PC-9 (cell line): ENCODE measurements at regions not wholly inside any gene's neighbourhood (a gene's known extent, or its start where the extent isn't known, plus 50 kb on each side); places are given as distances from the start of the nearest gene placed in this dataset.

Experiments used
- BruUV-seq: library from RNA; stranded (reverse); fragments of 400-500 nt; replicated peaks from 2 replicates; lab custom pipeline; 2021; lab: Mats Ljungman, UMichigan
- CTCF ChIA-PET: fragments of 300-600 bp; sonication (Branson Sonifier 250); formaldehyde crosslinking; loops from one replicate; lab custom pipeline; 2022; ENCODE audit warnings: antibody characterized with exemption; lab: Charles Lee
- POLR2A ChIA-PET: fragments of 300-600 bp; sonication (Branson Sonifier 250); formaldehyde crosslinking; loops from one replicate; lab custom pipeline; 2022; ENCODE audit warnings: antibody characterized with exemption; ENCODE audit not compliant: unreplicated experiment; lab: Charles Lee
- DNase-seq, 2 experiments: peaks; one replicate each; pipeline versions ENCODE4 v3.0.0 to v3.0.0-alpha.2; 2015 to 2022; ENCODE audit warnings: mixed read lengths in 1 of 2
- H2AFZ ChIP-seq: fragments of 200-600 bp; sonication (generic); 2 replicates; pipeline ENCODE4 v1.8.1; 2017; ENCODE audit warnings: antibody characterized with exemption
- H3F3A ChIP-seq: fragments of 200-600 bp; sonication (generic); 2 replicates; pipeline ENCODE4 v1.8.1; 2017; ENCODE audit warnings: antibody characterized with exemption, mild to moderate bottlenecking, low read depth; ENCODE audit not compliant: insufficient read depth
- H3K27ac ChIP-seq: fragments of 200-600 bp; sonication (generic); 2 replicates; pipeline ENCODE4 v1.6.1; 2016; ENCODE audit warnings: mixed run types
- H3K27me3 ChIP-seq: fragments of 200-600 bp; sonication (generic); 2 replicates; pipeline ENCODE4 v1.6.1; 2016; ENCODE audit warnings: low read depth, mixed run types; ENCODE audit not compliant: insufficient read depth
- H3K36me3 ChIP-seq: fragments of 200-600 bp; sonication (generic); 2 replicates; pipeline ENCODE4 v1.6.1; 2016; ENCODE audit warnings: low read depth, mixed run types
- H3K4me1 ChIP-seq: fragments of 200-600 bp; sonication (generic); replicated peaks from 2 replicates; pipeline ENCODE4 v1.6.1; 2016; ENCODE audit warnings: mixed run types; ENCODE audit not compliant: insufficient read depth
- H3K4me2 ChIP-seq: fragments of 200-600 bp; sonication (generic); 2 replicates; pipeline ENCODE4 v1.6.1; 2017; ENCODE audit warnings: mixed run types
- H3K4me3 ChIP-seq: fragments of 200-600 bp; sonication (generic); 2 replicates; pipeline ENCODE4 v1.6.1; 2016; ENCODE audit warnings: mixed run types
- H3K79me2 ChIP-seq: fragments of 200-600 bp; sonication (generic); 2 replicates; pipeline ENCODE4 v1.6.1; 2017; ENCODE audit warnings: low read depth, mixed run types
- H3K9me2 ChIP-seq: fragments of 200-600 bp; sonication (generic); 2 replicates; pipeline ENCODE4 v1.8.1; 2017; ENCODE audit warnings: mild to moderate bottlenecking; ENCODE audit not compliant: insufficient read depth
- H3K9me3 ChIP-seq: fragments of 200-600 bp; sonication (generic); 2 replicates; pipeline ENCODE4 v1.8.1; 2016; ENCODE audit warnings: low read depth; ENCODE audit not compliant: insufficient read depth
- H4K20me1 ChIP-seq: fragments of 200-600 bp; sonication (generic); 2 replicates; pipeline ENCODE4 v1.8.1; 2017; ENCODE audit not compliant: insufficient read depth
- EZH2 ChIP-seq: fragments of 200-600 bp; sonication (generic); IDR thresholded peaks from 2 replicates; pipeline ENCODE4 v1.8.0; 2017; ENCODE audit warnings: antibody characterized with exemption, low read depth
- intact Hi-C: fragments of 100-400 bp; cut with micrococcal nuclease; formaldehyde crosslinking; loops from one replicate; pipeline ENCODE4 v1.10.0; 2022; ENCODE audit not compliant: unreplicated experiment
- TF ChIP-seq, protein P1 (sequence below): fragments of 200-600 bp; sonication (generic); conservative IDR thresholded peaks from 2 replicates; pipeline ENCODE4 v1.6.1; 2017; ENCODE audit warnings: mixed run types, antibody characterized with exemption, mild to moderate bottlenecking, moderate library complexity

DNA sequence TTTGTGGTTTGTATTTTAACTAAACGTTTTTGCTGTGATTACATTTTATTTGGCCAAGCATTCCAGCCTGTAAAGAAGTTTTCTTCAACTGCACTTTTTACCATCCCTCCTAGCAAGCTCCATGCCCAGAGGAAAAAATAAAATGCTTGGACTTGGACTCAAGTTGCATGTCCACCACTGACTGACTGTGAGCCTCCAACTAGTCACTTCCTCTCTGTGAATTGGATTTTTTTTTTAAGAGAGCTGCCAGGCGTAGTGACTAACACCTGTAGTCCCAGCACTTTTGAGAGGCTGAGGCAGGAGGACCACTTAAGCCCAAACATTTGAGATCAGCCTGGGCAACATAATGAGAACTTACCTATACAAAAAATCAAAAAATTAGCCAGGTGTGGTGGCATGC lies 1185.2 kb upstream of the PIK3C3 start:
- no peak overlapping the region for H3K4me3 ChIP-seq
- no peak for DNase-seq
- intact Hi-C loops: no loop called here
- no peak overlapping the region for H3K4me2 ChIP-seq
- no peaks in the 10 kb centered on the region for H3K36me3 ChIP-seq
- no TSS peak for BruUV-seq
- ChIA-PET CTCF (no interaction called here), POLR2A (no interaction called here)
- no peak overlapping the region for H3K27ac ChIP-seq
- H4K20me1 ChIP-seq: no peaks in the 10 kb centered on the region
- H3K27me3 ChIP-seq: no peaks in the 10 kb centered on the region
- H3K4me1 ChIP-seq: no peaks in the 10 kb centered on the region
- TF ChIP-seq, protein P1, sequence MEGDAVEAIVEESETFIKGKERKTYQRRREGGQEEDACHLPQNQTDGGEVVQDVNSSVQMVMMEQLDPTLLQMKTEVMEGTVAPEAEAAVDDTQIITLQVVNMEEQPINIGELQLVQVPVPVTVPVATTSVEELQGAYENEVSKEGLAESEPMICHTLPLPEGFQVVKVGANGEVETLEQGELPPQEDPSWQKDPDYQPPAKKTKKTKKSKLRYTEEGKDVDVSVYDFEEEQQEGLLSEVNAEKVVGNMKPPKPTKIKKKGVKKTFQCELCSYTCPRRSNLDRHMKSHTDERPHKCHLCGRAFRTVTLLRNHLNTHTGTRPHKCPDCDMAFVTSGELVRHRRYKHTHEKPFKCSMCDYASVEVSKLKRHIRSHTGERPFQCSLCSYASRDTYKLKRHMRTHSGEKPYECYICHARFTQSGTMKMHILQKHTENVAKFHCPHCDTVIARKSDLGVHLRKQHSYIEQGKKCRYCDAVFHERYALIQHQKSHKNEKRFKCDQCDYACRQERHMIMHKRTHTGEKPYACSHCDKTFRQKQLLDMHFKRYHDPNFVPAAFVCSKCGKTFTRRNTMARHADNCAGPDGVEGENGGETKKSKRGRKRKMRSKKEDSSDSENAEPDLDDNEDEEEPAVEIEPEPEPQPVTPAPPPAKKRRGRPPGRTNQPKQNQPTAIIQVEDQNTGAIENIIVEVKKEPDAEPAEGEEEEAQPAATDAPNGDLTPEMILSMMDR: no peak
- no peak for TF ChIP-seq EZH2
- no peaks in the 10 kb centered on the region for H3K9me3 ChIP-seq
- H3K9me2 ChIP-seq: no peaks in the 10 kb centered on the region
- no peaks in the 10 kb centered on the region for H3K79me2 ChIP-seq
- H3F3A ChIP-seq: no peaks in the 10 kb centered on the region
- no peak overlapping the region for H2AFZ ChIP-seq

DNA sequence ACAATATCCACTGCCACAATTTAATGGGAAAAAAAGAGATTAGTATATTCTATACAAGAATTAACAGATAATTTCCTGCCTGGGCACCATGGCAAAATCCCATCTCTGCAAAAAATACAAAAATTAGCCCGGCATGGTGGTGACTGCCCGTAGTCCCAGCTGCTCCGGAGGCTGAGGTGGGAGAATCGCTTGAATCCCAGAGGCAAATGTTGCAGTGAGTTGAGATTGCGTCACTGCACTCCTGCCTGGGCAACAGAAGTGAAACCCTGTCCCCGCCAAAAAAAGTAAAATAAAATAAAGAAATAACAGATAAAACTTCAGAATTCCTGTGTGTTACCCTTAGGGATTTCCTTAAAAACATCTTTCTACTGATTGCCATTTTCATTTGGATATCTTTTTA lies 1194.8 kb upstream of the PIK3C3 start:
- H3K9me3 ChIP-seq: no peaks in the 10 kb centered on the region
- BruUV-seq: no TSS peak
- H3K27me3 ChIP-seq: no peaks in the 10 kb centered on the region
- no peaks in the 10 kb centered on the region for H3K4me1 ChIP-seq
- H3K9me2 ChIP-seq: no peaks in the 10 kb centered on the region
- no peak overlapping the region for H3K4me2 ChIP-seq
- H2AFZ ChIP-seq: no peak overlapping the region
- no peak for DNase-seq
- H3F3A ChIP-seq: no peaks in the 10 kb centered on the region
- intact Hi-C loops: no loop called here
- no peaks in the 10 kb centered on the region for H3K36me3 ChIP-seq
- TF ChIP-seq, protein P1: no peak
- TF ChIP-seq EZH2: no peak
- no peaks in the 10 kb centered on the region for H4K20me1 ChIP-seq
- no peaks in the 10 kb centered on the region for H3K79me2 ChIP-seq
- no peak overlapping the region for H3K4me3 ChIP-seq
- CTCF ChIA-PET: no interaction called here
- no peak overlapping the region for H3K27ac ChIP-seq
- POLR2A ChIA-PET: no interaction called here

DNA sequence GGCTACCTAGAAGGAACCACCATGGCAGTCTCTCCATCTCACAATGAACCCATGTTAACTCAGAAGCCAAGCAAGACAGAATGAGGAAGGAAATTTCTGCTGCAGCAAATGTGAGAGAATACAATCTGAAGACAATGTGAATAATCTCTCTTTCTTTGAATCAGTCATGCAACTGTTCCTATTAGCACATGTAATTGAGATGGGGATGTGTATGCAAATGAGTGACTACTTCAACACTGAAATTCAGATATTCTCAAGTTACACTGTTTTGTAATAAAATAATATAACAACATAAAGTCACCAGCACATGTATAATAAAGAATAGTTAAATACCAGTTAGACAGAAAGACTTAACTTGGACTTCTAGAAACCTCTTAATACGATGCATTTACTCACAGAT lies 1200.6 kb upstream of the PIK3C3 start:
- TF ChIP-seq EZH2: no peak
- TF ChIP-seq, protein P1: no peak
- no peak for DNase-seq
- Histone ChIP-seq H4K20me1 (no peaks in the 10 kb centered on the region), H2AFZ (no peak overlapping the region), H3K36me3 (no peaks in the 10 kb centered on the region), H3K27me3 (no peaks in the 10 kb centered on the region), H3K9me3 (no peaks in the 10 kb centered on the region), H3K4me2 (no peak overlapping the region), H3K9me2 (no peaks in the 10 kb centered on the region), H3K79me2 (no peaks in the 10 kb centered on the region), H3K4me3 (no peak overlapping the region), H3K27ac (no peak overlapping the region), H3K4me1 (no peaks in the 10 kb centered on the region), H3F3A (no peaks in the 10 kb centered on the region)
- BruUV-seq: no TSS peak
- ChIA-PET POLR2A (no interaction called here), CTCF (no interaction called here)
- intact Hi-C loops: no loop called here
